Peyer's patch (tissue), 4 donors: ENCODE measurements at regions not wholly inside any gene's neighbourhood (a gene's known extent, or its start where the extent isn't known, plus 50 kb on each side); places are given as distances from the start of the nearest gene placed in this dataset.

Source experiments
- DNase-seq, 3 donors: peaks; one replicate each; pipeline ENCODE4 v3.0.0-alpha.2; 2017 to 2019
- H3K27ac ChIP-seq, 4 donors: fragments of 200-600 bp; sonication (generic); one replicate each; pipeline ENCODE4 v1.5.1; 2016 to 2019
- H3K27me3 ChIP-seq, 2 donors: fragments of 200-600 bp; sonication (generic); one replicate each; pipeline ENCODE4 v1.5.1; 2019
- H3K36me3 ChIP-seq, 3 donors: fragments of 200-600 bp; sonication (generic); one replicate each; pipeline ENCODE4 v1.5.1; 2016 to 2019
- H3K4me1 ChIP-seq, 4 donors: fragments of 200-600 bp; sonication (generic); one replicate each; pipeline ENCODE4 v1.5.1; 2016 to 2019
- H3K4me3 ChIP-seq, 4 donors: fragments of 200-600 bp; sonication (generic); 1 replicate in 3 of 4; 2 replicates in 1 of 4; pipeline ENCODE4 v1.5.1; 2016 to 2019; ENCODE audit warnings: mild to moderate bottlenecking in 1 of 4
- H3K9me3 ChIP-seq, 4 donors: fragments of 200-600 bp; sonication (generic); one replicate each; pipeline ENCODE4 v1.5.1; 2016 to 2019; ENCODE audit warnings: mild to moderate bottlenecking in 1 of 4
- CTCF ChIP-seq, 6 experiments: fragments of 450-650 bp in 4 of 6; fragments of 200-600 bp in 2 of 6; sonication (generic) in 1 of 6; IDR thresholded peaks; one replicate each; pipeline ENCODE4 v1.5.1; 2017 to 2019; ENCODE audit warnings: antibody characterized with exemption in 6 of 6, mild to moderate bottlenecking in 3 of 6, moderate library complexity in 1 of 6
- POLR2A ChIP-seq, 2 donors: fragments of 450-650 bp; IDR thresholded peaks; one replicate each; pipeline ENCODE4 v1.5.1; 2017; ENCODE audit warnings: antibody characterized with exemption in 2 of 2, mild to moderate bottlenecking in 2 of 2, moderate library complexity in 2 of 2

DNA sequence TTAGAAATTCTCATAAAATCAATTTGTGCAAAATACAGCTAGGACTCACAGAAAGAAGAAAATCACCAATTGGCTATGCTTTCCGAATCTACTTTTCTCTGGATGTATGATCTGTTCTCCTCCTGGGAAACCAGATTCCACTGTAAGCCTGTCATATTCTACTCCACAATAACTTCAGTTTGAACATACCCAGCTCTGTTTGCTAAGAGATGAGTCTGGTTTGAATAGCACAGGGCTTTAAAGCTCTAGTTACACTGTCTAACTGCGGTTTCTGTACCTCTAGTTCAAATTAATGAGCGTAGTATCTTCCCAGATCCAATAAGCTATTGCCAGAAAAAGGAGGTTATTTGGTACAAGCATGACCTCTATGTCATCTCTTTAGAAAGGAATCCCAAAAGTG is 270.1 kb downstream of the DAD1 start:
- no peaks in the 10 kb centered on the region for H3K4me1 ChIP-seq
- no peaks in the 10 kb centered on the region for H3K36me3 ChIP-seq
- no peak overlapping the region for H3K4me3 ChIP-seq
- no peak for DNase-seq
- H3K9me3 ChIP-seq, result no peaks in the 10 kb centered on the region
- TF ChIP-seq CTCF (IDR thresholded peaks at IDR 0.05) (no peak), POLR2A (IDR thresholded peaks at IDR 0.05) (no peak)
- H3K27ac ChIP-seq, result no peak overlapping the region
- H3K27me3 ChIP-seq, result no peaks in the 10 kb centered on the region

DNA sequence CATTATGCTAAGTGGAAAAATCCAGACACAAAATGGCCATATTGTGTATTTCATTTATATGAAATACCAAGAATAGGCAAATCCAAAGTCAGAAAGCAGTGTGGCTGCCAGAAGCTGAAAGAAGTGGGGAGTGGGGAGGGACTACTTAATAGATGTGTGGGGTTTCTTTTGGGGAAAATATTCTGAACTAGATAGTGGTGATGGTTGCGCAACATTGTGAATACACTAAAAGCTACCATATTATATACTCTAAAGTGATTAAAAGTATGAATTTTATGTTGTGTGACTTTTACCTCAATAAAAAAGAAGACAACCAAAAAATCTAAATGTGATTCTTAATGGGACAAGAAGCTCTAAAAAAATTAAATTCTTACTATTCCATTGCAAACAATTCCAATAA is 272.6 kb downstream of the DAD1 start:
- Histone ChIP-seq H3K27ac (no peak overlapping the region), H3K36me3 (no peaks in the 10 kb centered on the region), H3K4me1 (no peaks in the 10 kb centered on the region), H3K9me3 (no peaks in the 10 kb centered on the region), H3K4me3 (no peak overlapping the region), H3K27me3 (no peaks in the 10 kb centered on the region)
- no peak for TF ChIP-seq POLR2A (IDR thresholded peaks at IDR 0.05)
- TF ChIP-seq CTCF (IDR thresholded peaks at IDR 0.05), result no peak
- DNase-seq, result no peak

GRCh38 chr14:22315336-22315735 is 273.7 kb downstream of the DAD1 start:
- H3K9me3 ChIP-seq, result no peaks in the 10 kb centered on the region
- H3K4me1 ChIP-seq, result no peaks in the 10 kb centered on the region
- no peaks in the 10 kb centered on the region for H3K27me3 ChIP-seq
- no peak overlapping the region for H3K4me3 ChIP-seq
- H3K36me3 ChIP-seq, result no peaks in the 10 kb centered on the region
- H3K27ac ChIP-seq, result no peak overlapping the region
- no peak for DNase-seq
- TF ChIP-seq POLR2A (IDR thresholded peaks at IDR 0.05), result no peak
- no peak for TF ChIP-seq CTCF (IDR thresholded peaks at IDR 0.05)

DNA sequence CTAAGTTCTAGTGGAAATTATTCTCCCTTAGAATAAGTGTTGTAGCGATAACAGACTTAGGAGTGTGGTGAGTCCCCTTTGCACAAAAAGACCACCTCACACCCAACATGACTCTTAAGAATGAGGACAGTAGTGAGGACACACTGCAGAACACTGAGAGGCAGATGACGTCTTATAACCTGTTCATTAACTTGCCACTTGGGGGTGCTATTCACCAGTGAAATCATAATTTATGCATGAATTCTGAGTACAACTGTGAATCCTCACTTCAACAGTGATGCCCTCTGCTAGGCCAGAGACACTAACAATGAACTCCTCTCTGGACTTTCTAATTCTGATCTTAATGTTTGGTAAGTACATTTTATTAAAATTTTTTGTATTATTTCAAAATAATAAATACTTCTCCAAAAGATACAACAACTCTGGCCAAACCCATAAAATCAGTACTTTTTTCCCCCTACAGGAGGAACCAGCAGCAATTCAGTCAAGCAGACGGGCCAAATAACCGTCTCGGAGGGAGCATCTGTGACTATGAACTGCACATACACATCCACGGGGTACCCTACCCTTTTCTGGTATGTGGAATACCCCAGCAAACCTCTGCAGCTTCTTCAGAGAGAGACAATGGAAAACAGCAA is 274.7 kb downstream of the DAD1 start:
- no peaks in the 10 kb centered on the region for H3K27me3 ChIP-seq
- no peak overlapping the region for H3K4me3 ChIP-seq
- H3K9me3 ChIP-seq, result no peaks in the 10 kb centered on the region
- no peak overlapping the region for H3K27ac ChIP-seq
- no peaks in the 10 kb centered on the region for H3K4me1 ChIP-seq
- H3K36me3 ChIP-seq, result no peaks in the 10 kb centered on the region
- peak in 1 of 3 donors; percentile 48 for DNase-seq
- TF ChIP-seq CTCF (IDR thresholded peaks at IDR 0.05) (peak in 5 of 6 experiments; percentile 24 to 74 (median 63)), POLR2A (IDR thresholded peaks at IDR 0.05) (no peak)

DNA sequence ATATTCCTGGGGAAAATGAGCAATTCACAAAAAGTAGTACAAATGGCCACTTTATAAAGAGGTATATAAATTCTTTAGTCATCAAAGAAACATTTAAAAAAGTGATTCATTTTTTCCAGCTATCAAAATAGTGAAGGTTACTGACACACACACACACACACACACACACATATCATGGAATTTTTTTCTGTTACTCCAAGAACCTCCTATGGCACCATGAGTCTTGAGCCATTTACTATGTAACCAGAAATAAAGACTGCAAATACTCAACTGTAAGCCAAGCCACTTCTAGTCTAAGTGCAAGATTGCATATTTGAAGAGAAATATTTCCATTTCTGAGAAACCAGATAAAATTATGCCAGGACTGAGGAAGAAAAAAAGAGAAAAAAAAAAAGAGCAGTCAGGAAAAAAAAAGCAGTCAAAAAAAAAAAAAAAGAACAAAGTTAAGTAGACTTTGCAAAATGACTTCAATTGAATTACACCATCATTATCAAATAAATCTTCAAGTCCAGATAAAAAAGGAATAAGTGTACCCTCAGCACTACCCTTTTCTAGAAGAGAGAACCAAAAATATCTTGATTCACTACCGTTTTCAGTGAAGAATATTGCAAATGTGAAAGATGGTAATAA is 275.7 kb downstream of the DAD1 start:
- Histone ChIP-seq H3K9me3 (no peaks in the 10 kb centered on the region), H3K4me1 (no peaks in the 10 kb centered on the region), H3K27ac (no peak overlapping the region), H3K4me3 (no peak overlapping the region), H3K27me3 (no peaks in the 10 kb centered on the region), H3K36me3 (no peaks in the 10 kb centered on the region)
- DNase-seq, result no peak
- TF ChIP-seq CTCF (IDR thresholded peaks at IDR 0.05) (no peak), POLR2A (IDR thresholded peaks at IDR 0.05) (no peak)
